Fibroblast of skin of back (primary cell): ENCODE measurements at regions not wholly inside any gene's neighbourhood (a gene's known extent, or its start where the extent isn't known, plus 50 kb on each side); places are given as distances from the start of the nearest gene placed in this dataset.
"Not testable (repeated sequence)": the region's sequence is repeated elsewhere in the genome, so short reads cannot be mapped to it uniquely, and the experiment has no call there.

ENCODE experiments used
- DNase-seq: peaks from one replicate; pipeline ENCODE4 v3.0.0-alpha.2; 2013

GRCh38 chr6:4725136-4725760 lies 51.0 kb upstream of the CDYL start:
- not testable (repeated sequence) for DNase-seq

- DNase-seq = not testable (repeated sequence)
Observed at GRCh38 chr6:4724727-4725126, 51.5 kb upstream of the CDYL start.

- no peak for DNase-seq
Observed at GRCh38 chr6:4723383-4723782, 52.8 kb upstream of the CDYL start.

DNA sequence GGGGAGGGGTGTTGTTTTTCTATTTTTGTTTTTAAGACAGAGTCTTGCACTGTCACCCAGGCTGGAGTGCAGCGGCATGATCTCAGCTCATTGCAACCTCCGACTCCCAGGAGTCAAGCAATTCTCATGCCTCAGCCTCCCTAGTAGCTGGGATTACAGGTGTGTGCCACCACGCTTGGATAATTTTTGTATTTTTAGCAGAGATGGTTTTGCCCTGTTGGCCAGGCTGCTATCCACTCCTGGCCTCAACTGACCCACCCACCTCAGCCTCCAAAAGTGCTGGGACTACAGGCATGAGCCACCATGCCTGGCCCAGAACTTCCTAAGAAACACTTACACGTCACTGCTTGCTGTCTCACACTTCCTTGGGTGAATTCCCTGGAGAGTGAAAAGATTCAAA lies 54.8 kb upstream of the CDYL start:
- DNase-seq = not testable (repeated sequence)

- no peak for DNase-seq
Observed at GRCh38 chr6:4719491-4719890, 56.7 kb upstream of the CDYL start.

GRCh38 chr6:4717856-4718255 lies 58.3 kb upstream of the CDYL start:
- DNase-seq = no peak

DNA sequence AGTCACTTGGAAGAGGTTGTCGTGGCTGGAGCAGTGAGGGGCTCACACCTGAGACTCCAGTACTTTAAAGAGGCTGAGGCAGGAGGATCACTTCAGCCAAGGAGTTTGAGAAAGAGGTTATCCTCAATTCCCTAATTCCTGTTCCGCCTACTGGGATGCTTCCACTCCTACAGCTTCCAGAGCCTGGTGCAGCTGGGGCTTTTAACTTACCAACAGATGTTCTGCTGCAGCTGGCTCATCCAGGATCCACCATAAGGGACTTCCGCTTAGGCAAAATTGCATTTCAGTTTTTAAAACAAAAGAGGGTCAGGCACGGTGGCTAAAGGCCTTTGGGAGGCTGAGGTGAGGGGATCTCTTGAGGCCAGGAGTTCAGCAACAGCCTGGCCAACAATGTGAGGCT lies 59.1 kb upstream of the CDYL start:
- no peak for DNase-seq

- no peak for DNase-seq
Observed at GRCh38 chr6:4714961-4715501, 61.2 kb upstream of the CDYL start.

DNA sequence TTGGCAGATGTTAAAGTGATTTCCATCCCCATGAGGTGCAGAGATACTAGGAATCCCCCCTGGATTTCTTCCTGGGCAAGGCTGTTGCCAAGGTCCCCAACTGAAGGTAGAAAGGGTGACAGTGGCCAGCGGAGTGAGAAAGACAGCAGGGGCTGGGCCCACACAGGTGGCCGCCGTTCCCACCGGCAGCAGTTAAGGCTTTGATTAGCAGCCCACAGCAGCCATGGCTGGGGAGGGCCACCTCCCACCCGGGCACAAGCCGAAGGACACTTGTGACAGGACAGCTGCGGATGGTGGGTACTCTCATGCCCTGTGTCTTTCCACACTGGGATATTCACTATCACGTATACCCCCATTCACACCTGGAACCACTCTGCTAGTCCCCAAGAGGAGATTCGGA lies 63.9 kb upstream of the CDYL start:
- DNase-seq = no peak

DNA sequence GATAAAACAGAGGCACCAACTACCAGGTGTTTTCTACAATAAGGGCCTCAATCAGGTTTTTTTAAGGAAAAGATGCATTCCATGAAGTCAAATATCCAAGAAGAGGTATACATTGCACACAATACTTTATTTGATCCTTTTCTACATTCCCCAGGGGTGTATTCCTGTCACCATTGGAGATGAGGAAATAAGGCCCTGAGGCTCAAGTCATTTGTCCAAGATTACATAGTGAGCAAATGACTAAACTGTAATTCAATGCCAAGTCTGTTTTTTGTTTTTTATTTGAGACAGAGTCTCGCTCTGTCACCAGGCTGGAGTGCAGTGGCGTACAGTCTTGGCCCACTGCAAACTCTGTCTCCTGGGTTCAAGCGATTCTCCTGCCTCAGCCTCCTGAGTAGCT lies 69.2 kb upstream of the CDYL start:
- no peak for DNase-seq

- no peak for DNase-seq
Observed at GRCh38 chr6:4705809-4706208, 70.4 kb upstream of the CDYL start.

GRCh38 chr6:4703382-4703781 lies 72.8 kb upstream of the CDYL start:
- DNase-seq = no peak

DNA sequence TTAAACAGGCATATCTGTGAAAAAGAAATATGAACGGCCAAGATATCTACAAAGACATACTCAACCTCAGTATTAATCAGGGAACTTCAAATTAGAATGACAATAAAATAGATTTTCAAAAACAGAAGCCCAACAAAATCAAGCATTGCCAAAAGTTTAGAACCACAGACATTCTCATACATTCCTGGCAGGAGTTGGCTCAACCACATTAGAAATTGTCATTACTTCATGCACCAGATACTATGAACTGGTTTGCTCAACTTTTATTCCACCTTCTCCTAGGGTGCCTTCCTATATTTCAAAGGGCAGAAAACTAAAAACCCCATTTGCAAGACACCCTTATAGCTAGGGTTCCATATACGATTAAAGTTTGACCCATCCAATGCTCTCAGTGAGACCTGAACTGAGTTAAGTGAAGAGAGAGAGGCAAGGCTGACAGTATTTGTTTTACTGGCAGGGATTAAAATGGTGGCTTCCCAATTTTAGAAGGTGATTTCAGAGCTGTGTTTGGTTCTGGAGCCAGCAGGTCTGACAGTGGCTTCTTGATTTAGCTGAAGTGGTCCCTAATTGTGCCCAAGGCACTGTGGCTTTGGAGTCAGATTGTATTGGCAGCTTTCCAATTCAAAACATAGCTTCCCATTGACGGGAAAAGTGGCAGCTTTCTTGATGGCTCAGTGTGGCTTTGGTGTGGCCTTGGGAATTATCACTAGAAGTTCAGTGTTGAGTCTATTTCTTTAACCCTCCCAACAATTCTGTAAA lies 77.1 kb upstream of the CDYL start:
- DNase-seq = peak; percentile 6

GRCh38 chr6:4693173-4693970 lies 82.8 kb upstream of the CDYL start:
- no peak for DNase-seq

- no peak for DNase-seq
Observed at GRCh38 chr6:4692664-4693063, 83.5 kb upstream of the CDYL start.

DNA sequence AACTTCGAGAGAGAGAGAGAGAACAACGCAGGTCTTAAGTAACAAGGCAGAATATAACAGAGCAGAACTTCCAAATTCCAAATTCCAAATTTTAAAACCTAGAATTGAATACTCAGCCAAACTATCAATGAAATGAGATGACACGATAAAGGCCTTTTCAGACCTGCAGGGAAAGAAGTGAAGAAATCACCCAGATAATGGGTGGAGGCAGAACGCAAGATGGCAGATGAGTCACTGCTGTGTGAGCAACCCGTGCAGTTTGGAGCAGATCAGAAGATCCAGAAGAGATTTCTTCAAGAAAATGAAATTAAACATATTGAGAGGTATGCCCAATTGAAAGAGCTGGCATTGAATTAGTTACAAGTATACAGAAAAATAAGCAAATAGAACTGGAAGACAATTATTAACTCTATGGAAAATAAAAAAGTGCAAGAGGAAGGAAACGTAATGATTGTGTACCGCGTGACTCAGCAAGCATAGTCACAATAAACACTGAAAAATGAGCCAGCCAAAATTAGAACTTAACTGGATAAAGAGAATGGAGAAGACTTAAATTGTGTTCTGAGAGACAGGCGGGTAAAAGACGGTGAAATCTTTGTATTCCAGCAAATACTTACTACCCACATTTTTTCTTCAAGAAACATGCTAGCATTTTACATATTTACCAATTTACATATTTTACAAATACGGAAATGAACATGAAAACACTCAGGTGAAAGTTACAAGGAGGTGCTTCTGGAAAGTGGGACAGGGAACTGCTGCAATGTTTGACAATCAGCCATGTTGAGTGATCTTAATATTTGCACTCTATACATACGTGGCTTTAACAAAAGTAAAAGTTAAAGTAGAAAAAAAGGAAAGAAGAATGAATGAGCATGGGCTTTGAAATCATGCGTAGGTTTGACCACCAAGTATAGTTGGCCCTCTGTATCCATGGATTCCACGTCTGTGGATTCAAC lies 87.9 kb upstream of the CDYL start:
- DNase-seq = peak; percentile 75

- DNase-seq = no peak
Observed at GRCh38 chr6:4687656-4687988, 88.6 kb upstream of the CDYL start.

DNA sequence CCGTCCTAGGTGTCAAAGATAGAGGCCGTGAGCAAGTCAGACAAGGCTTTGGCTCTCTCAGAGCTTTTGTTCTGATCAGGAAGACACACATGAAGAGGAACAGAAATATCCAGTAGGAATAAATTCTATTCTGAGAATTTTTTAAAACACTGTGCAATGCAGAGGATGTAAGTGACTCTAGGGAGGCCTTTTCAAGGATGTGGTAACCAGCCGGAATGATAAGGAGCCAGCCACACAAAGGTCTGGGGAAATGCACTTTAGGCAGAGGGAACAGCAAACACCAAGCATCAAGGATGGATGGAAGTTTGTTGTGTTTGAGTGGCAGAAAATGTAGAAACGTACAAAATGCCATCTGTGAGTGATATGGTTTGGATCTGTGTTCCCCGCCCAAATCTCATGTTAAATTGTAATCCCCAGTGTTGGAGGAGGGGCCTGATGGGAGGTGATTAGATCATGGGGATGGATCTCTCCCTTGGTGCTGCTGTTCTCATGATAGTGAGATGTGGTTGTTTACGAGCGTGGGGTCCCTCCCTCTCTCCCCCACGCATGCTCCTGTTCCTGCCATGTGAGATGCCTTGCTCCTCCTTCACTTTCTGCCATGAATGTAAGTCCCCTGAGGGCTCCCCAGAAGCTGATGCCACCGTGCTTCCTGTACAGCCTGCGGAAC lies 93.6 kb upstream of the CDYL start:
- DNase-seq = no peak

DNA sequence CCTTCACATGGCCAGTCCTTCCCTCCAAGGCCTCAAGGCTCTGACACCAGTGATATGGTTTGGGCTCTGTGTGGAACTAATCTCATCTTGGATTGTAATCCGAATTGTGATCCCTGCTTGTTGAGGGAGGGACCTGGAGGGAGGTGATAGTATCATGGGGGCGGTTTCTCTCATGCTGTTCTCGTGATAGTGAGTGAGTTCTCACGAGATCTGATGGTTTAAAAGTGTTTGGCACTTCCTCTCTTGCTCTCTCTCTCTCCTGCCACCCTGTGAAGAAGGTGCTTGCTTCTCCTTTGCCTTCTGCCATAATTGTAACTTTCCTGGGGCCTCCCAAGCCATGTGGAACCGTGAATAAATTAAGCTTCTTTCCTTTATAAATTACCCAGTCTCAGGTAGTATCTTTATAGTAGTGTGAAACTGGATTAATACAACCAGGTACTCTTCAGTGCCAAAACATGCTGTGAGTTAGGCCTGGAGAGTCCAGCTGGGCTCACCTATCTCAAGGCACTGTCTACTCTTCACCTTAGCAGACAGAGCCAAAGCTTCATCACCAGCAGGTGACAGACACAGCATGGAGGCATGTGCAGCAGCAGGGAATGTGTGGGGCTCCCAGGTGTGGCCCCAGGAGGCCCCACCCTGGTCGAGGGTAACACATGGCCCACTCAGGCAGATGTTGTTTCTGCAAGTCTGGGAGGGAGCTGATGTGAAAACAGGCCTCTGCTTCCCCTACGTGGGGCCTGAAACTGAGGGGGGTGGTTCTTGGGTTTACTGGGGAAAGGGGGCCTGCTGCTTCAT lies 97.5 kb upstream of the CDYL start:
- DNase-seq = no peak

GRCh38 chr6:4677751-4678065 lies 98.5 kb upstream of the CDYL start:
- no peak for DNase-seq
